HG02588 (cell line): ENCODE measurements at regions not wholly inside any gene's neighbourhood (a gene's known extent, or its start where the extent isn't known, plus 50 kb on each side); places are given as distances from the start of the nearest gene placed in this dataset.
"Not testable (repeated sequence)": the region's sequence is repeated elsewhere in the genome, so short reads cannot be mapped to it uniquely, and the experiment has no call there.

ENCODE experiments used
- ATAC-seq: cut with Tn5 transposase; IDR thresholded peaks from one replicate; pipeline ENCODE4 v1.9.1; 2021; ENCODE audit warnings: mild to moderate bottlenecking, moderate library complexity; ENCODE audit not compliant: unreplicated experiment

DNA sequence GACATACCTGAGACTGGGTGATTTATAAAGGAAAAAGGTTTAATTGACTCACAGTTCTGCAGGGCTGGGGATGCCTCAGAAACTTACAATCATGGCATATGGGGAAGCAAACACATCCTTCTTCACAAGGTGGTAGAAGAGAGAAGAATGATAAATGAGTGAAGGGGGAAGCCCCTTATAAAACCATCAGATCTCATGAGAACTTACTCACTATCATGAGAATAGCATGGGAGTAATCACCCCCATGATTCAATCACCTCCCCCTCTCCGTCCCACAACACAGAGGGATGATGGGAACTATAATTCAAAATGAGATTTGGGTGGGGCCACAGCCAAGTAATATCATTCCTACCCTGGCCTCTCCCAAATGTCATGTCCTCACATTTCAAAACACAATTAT is 1206.0 kb upstream of the CELF4 start:
- not testable (repeated sequence) for ATAC-seq

DNA sequence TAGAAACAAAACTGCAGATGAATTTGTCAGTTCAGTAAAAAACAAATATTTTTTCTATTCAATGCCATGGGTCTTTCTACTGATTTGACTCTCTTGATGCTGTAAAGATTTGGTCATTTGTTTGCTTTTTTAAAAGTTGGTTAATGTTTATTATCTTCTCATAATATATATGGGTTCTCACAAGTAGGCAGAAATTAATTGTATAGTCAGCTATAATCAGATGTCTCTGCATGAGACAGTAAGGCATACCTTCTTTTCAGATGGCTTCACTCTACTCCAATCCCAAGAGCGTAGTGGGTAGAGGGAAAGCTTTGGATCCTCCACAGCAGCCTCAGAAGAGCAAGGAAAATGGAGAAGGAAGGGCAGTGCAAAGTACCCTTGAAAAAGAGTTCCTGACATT is 1202.9 kb upstream of the CELF4 start:
- no peak for ATAC-seq

DNA sequence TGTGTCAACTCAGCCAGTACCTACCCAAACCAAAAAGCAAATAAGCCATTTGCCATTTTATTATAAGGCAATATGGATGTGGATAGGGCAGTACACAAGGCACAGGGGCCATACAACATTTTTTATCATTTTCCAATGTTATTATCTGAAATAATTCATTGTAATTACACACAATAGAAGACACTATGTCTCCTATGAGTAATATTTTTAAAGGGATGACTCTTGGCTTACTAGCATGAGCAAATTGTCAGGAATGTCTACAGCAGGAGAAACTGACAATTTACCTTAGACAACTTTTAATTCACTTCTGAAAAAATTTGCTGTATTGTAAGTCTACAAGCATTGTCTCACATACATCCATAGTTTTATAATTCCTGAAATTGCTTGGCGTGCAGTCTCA is 1193.9 kb upstream of the CELF4 start:
- no peak for ATAC-seq

DNA sequence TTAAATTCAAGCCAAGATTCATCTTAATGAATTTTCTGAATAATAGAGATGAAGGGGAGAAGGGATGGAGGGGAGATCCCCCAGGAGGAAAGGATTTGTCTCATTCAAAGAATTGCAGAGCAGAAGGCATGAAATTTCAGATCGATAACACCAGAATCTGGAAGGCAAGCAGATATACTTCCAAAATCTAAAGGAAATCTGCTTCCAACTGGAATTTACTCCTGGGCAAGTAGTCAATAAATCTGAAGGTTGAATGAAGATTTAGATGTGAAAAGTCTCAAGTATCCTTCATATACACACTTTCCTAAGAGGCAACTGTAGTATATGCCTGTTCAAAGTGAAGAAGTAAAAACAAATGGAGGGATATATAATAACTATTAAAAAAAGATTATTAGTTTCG is 1190.8 kb upstream of the CELF4 start:
- no peak for ATAC-seq

DNA sequence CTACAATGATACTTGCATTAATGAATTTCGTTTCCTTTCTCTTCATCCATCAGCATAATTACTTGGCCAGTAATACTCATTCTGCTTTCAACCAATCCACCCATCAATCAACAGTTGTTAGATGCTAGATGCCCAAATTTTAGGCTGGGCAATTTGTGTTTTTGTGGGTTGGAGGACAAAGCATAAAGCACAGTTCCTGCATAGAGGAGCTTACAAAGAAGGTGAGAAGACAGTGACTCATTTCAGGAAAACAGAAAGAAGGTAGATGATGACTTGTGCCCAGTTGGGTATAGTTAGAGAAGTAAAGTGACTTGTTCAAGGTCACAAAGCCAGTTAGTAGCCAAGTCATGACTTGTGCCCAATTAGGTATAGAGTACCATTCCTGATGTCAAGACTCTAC is 1186.8 kb upstream of the CELF4 start:
- ATAC-seq, result no peak

DNA sequence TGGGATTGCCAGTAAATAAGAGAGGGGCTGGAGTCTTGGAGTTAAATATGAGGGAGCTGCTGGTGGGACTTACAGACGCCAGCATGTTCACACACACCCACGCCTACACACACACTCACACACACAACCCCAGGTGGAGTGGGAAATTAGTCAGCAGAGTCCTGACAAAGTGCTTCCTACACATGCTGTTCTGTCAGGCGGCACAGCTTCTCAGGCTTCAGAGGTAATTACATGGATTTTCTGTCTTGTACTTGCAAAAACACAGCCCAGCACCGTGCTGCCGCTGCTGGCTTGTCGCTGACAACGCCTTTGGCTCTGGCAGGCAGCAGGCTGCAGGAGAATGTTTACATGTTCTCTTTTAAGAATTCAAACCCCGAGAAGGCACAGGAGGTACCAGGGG is 1186.3 kb upstream of the CELF4 start:
- no peak for ATAC-seq

DNA sequence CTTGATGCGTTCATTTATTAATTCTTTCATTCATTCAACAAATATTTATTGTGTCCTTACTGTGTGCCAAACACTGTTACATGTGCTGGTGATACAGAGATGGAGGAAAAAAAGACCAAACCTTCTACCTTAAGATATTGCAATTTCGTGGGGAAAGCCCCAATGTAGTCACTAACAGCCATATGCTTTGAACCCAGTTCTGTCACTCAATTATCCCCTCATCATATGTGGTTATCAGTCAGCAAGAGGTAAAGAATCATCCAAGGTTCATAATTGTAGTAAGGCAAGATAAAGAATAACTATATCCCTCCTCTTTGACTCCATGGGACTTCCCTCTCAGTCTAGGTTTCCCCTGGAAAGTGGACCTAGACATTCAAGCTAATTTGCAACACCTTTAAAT is 1185.6 kb upstream of the CELF4 start:
- no peak for ATAC-seq

DNA sequence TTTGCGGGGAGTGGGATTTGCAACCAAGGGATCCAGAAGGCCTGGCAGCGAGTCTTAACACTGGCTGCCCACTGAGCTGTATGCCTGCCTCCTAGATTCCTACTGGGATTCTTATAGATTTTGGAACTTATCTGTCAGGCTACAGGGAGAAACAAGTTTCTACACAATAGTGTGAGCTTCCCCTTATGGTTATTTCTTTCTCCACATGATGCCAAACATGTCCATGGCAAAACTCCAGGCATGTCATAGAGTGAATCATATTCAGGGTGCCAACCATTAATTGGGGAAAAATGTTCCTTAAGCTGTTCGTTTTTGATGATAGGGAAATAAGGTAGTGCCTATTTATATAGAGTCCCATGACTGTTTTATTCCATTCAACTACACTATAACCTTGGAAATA is 1185.2 kb upstream of the CELF4 start:
- no peak for ATAC-seq

DNA sequence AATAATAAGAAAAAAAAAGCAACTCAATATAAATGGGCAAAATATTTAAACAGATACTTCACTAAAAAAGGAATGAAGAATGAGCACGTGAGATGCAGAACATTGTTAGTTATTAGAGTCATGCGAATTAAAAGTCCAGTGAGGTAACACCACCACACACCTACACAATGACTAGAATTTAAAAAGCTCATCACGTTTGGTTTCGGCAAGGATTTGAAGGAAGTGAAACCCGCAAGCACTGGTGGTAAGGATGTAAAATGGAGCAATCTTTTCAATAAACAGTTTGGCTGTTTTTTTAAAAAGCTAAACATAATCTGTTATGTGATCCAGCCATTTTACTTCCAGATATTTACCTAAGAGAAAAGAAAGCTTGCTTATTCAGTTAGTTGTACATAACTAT is 1181.6 kb upstream of the CELF4 start:
- no peak for ATAC-seq

DNA sequence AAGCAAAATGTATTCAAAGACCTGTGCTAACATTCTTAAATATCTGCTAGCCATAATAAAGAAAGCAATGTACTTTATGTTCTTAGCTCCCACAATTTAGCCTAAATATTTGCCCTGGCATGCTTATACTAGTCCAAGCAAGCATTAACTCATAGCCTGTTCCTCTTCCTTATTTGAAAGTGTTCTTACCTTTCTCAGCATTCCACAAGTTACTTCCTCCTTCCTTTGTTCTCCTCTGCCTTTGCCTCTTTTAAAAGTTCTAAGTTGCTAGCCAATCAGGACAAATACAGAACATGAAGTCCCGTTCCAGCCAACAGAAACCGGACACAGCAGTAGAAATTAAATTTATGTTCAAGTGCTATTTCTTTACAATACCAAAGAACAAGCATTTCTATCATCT is 1154.6 kb upstream of the CELF4 start:
- ATAC-seq, result not testable (repeated sequence)

DNA sequence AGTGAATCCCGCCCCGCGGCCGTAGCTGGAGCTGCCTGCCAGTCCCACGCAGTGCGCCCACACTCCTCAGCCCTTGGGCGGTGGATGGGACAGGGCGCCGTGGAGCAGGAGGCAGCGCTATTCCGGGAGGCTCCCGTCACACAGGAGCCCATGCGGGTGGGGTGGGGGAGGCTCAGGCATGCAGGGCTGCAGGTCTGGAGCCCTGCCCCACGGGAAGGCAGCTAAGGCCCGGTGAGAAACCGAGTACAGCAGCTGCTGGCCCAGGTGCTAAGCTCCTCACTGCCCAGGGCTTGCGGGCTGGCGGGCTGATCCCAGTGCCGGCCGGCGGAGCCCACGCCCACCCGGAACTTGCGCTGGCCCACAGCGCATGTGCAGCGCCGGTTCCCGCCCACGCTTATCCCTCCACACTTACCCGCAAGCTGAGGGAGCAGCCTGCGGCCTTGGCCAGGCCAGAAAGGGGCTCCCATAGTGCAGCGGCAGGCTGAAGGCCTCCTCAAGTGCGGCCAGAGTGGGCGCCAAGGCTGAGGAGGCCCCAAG is 1152.8 kb upstream of the CELF4 start:
- ATAC-seq, result no peak

DNA sequence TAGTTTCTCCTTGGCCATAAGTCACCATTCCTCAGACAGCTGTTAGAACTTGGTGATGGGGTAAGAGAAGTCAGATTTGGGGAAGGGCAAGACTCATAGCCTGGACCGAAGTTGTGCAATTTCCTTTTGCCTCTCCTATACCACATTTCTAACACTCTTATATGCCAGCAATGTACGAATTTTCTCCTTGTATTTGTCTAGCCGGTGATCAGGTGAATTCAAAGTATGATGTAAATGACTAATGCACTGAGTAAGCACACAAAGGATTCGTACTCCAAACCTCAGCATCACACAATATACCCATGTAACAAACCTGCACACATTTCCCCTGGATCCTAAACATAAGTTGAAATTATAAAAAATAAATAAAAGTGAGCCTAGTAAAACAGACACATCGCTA is 1143.5 kb upstream of the CELF4 start:
- ATAC-seq, result no peak

DNA sequence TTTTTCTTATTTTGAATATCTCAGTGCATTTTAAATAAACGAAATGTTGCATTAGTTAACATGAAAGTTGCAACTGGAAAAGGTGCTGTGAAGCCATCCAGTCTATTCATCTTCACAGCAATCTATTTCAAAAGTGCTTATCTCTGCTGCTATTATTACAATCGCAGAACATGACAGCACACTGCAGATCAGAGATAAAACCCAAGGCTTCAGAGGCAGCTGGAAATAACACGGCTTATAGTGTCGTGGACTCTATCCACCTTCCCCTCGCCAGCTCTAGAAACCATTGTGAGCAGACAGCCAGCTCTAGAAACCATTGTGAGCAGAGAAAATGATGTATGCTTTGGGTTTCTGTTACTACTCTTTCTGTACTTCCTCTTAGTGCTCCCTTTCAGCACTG is 1140.8 kb upstream of the CELF4 start:
- ATAC-seq, result no peak

DNA sequence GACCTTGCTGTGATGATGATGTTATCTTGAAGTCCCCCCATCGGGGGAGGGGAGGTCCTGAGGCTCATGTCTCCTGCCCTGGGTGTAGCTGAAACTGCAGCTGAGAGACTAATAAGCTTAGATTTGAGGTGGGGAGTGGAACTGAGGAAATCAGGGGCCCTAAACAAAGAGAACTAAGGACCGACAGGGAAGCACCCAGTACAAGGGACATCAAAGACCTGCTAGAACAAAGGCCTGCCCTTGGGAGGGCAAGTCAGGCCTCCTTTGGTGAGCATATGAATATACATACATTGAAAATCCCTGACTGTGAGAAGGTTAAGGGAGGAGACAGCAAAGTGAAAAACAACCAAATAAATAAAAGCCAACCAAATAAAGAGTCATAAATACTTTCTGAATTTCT is 1132.5 kb upstream of the CELF4 start:
- no peak for ATAC-seq

DNA sequence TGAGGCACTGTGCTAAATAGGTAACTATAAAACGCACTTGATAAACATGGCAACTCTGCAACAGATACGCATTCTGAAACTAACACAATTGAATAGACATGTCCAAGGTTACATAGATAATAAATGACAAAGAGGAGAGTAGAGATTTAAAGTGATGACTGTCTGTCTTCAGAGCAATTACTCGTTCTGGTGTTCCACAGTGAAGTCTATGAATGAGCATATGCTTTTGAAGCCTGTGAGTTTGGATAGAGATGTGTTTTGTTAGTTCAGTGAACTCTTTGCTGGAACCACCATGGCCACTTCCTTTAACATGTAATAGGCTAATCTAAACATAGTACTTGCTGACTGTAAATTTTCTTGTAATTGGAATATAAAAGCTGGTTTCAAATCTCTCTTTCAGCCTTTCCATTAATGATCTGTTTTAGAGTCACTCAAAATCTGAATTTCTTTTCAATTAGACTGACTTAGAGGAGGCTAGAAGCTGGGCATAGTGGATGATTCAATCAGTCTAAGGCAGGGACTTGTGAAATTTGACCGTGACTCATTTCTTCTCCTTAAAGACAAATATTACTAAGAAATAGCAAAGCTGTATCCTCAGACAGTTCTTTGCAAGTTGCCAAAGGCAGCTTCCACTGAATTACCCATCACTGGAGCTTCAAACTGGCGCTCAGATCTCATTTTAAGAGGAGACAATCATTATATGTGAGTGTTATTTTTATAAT is 1130.1 kb upstream of the CELF4 start:
- ATAC-seq, result no peak

DNA sequence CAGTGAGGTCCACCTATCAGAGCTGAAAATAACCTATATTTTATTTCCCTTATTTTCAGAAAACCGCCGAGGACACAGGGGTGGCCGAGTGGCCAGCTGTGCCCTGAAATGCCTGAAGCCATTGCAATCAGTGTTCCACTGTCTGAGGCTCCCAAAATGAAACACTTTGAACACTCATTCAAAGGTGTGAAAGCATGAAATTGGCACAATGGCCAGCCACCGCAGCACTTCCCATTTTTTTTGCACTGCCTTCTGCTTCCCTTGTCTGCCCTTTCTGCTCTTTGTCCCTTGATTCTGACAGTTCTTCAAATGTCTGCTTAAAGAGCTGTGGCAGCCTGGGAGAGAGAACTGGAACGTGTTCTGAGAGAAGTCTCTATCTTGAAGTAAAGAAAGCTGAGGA is 1127.5 kb upstream of the CELF4 start:
- no peak for ATAC-seq

DNA sequence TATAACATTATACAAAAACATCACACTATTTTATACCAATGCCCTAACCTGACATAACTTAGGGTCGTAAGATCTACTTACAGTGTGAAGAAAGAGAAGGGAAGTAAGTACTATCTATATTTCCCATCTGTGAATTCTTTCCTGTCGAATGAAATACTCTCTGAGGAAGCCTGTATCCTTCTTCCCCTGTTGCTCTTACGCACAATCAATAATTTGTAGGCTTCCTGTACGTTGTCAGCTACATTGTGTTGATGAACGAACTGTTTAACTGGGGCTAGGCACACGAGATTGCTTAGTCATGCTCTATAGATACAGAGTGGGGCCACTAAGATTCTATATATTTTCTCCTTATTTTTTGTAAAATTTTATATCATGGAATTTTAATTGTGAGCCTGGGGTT is 1125.0 kb upstream of the CELF4 start:
- no peak for ATAC-seq

DNA sequence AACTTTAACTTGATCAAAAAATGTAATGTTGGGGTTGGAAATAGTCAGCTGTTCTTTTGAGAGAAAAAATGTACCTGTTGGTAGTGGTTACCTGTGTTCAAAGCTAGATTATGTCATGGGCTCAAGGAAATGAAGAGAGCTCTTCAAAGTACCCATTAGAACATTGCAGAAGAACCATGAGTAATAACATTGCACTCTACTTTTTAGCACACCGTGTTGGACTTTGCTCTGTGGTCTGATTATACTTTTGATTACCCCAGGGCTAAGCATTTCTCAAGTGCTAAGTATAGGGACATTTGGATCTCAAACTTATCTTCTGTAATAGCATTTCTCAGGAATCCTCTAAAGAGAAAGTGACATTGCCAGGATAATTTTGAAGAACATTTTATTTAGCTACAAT is 1122.8 kb upstream of the CELF4 start:
- no peak for ATAC-seq

DNA sequence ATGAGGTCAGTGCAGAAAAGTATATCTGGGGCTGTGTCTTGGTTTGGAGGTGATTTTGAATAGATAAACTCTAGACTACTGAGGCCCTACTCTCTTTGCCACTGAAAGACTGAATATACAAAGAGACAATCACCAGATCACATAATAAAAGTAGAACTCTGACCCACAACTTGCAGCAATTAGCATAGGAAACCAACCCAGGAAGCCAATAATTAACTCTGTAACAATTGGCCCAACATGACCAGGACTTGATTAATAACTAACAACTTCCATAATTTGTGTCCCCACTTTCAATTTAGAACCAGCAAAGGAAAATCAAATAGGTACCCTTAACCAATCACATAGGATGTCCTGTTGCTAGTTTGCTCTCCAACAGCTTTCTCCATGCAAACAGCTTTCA is 1104.9 kb upstream of the CELF4 start:
- no peak for ATAC-seq

DNA sequence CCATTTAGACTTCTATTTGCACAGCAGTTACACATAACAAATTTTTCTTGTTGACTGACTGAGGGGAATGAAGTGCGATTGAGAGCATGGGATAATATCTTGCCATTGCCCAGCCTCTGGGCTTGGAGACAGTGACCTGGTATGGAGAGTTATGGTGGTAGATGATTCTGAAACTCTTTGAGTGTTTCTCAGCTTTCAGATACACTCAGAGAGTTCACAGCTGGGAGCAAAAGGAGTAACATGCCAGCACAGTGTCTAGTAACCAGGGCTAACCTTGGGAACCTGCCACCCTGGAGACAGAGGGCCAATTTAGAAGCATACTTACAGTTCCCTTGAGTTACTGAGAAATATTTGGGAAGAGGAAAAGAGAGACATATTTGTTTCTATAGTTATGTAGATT is 1099.3 kb upstream of the CELF4 start:
- ATAC-seq, result no peak

DNA sequence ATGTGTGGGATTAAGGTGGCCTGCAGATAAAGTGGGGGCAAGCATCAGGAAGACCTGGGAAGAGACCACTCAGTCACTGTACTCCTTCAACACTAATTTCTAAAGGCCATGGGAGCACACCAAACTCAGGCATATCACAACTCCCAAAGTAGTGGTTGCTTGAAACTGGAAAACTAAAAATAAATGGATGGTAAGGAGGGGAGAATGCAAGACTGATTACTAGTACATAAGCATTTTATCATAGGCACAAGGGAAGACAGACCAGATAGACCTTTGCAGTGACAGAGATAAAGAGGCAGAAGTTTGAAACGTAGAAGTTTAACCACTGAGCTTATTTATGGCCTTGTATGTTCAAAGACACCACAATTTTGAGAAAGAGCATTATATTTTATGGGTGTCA is 1098.1 kb upstream of the CELF4 start:
- ATAC-seq, result no peak

DNA sequence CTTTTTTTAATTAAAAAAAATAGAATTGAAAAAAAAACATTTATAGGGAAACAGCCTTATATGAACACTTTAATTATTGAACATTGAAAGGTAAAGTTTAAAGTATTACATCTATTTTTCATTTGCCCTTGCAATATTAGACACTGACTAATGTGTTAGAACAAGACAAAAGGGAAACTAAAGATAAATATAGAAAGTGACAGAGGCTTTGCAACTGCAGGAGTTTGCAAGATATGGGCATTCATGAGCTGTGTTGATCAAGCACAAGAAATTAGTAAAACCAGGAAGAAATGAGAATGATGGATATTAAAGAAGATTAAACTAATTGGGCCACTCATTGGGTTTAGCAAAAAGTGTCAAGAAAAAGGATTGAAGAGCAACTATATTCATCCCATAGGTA is 1097.7 kb upstream of the CELF4 start:
- ATAC-seq, result no peak

DNA sequence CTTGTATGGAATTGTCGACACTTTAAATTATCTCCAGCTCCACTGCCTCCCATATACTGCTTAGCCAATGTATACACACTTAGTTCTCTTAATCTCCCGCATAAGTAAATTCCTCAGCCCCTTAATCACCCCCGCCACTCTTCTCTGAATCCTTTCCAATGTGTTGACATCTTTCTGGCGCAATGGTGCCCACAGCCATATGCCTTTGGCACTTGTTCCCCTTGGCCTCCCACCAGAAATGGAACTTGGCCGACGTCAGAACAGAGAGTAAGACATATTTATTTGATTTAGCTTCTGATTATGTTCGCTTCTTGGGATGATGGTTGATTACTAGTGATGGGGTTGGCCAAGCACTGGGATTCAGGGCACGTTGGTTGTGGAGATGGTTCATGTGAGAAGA is 1089.3 kb upstream of the CELF4 start:
- ATAC-seq, result no peak
